SK-N-SH treated with all-trans-retinoic acid at 6 μM for 48 hours (cell line): ENCODE measurements at regions not wholly inside any gene's neighbourhood (a gene's known extent, or its start where the extent isn't known, plus 50 kb on each side); places are given as distances from the start of the nearest gene placed in this dataset.
A peak's percentile ranks its signal among the peaks of the same experiment; 100 is the strongest.

Experiments
- ATAC-seq: fragments of 200-7000 bp; cut with Tn5 transposase; 3 replicates; pipeline ENCODE4 v1.9.1; 2020; ENCODE audit warnings: mild to moderate bottlenecking, moderate library complexity
- ARNTL ChIP-seq: fragments of 450-650 bp; formaldehyde crosslinking; IDR thresholded peaks from 2 replicates; pipeline ENCODE4 v1.5.0; 2020; ENCODE audit warnings: low read depth, mild to moderate bottlenecking, moderate library complexity, borderline replicate concordance
- BACH2 ChIP-seq: fragments of 250-450 bp; sonication (Bioruptor Pico); IDR thresholded peaks from 2 replicates; pipeline ENCODE4 v1.9.0; 2021; ENCODE audit warnings: mild to moderate bottlenecking, borderline replicate concordance
- CSDC2 ChIP-seq: fragments of 250-450 bp; sonication (Bioruptor Pico); IDR thresholded peaks from 2 replicates; pipeline ENCODE4 v1.5.0; 2020; ENCODE audit warnings: mild to moderate bottlenecking, moderate library complexity
- GLIS3 ChIP-seq: fragments of 250-450 bp; sonication (Bioruptor Pico); IDR thresholded peaks from 2 replicates; pipeline ENCODE4 v1.5.0; 2020; ENCODE audit warnings: mild to moderate bottlenecking, moderate library complexity
- OSR1 ChIP-seq: fragments of 250-450 bp; sonication (Bioruptor Pico); IDR thresholded peaks from 2 replicates; pipeline ENCODE4 v1.8.0; 2022; ENCODE audit warnings: moderate library complexity, mild to moderate bottlenecking, inconsistent platforms
- POU6F1 ChIP-seq: fragments of 250-450 bp; sonication (Bioruptor Pico); IDR thresholded peaks from 2 replicates; pipeline ENCODE4 v1.8.0; 2021; ENCODE audit warnings: low read depth, mild to moderate bottlenecking, moderate library complexity, borderline replicate concordance
- PPARA ChIP-seq: fragments of 250-450 bp; sonication (Bioruptor Pico); IDR thresholded peaks from 2 replicates; pipeline ENCODE4 v1.5.0; 2020; ENCODE audit warnings: mild to moderate bottlenecking, borderline replicate concordance
- RARB ChIP-seq: fragments of 250-450 bp; sonication (Bioruptor Pico); IDR thresholded peaks from 2 replicates; pipeline ENCODE4 v1.8.0; 2021; ENCODE audit warnings: mild to moderate bottlenecking, moderate library complexity
- SNAI2 ChIP-seq: fragments of 250-450 bp; sonication (Bioruptor Pico); IDR thresholded peaks from 2 replicates; pipeline ENCODE4 v1.5.0; 2020; ENCODE audit warnings: mild to moderate bottlenecking, moderate library complexity
- TCF4 ChIP-seq: fragments of 250-450 bp; sonication (Bioruptor Pico); IDR thresholded peaks from 2 replicates; pipeline ENCODE4 v1.8.0; 2021; ENCODE audit warnings: mild to moderate bottlenecking, moderate library complexity, borderline replicate concordance
- TOX ChIP-seq: fragments of 250-450 bp; sonication (Bioruptor Pico); IDR thresholded peaks from 2 replicates; pipeline ENCODE4 v1.8.0; 2021; ENCODE audit warnings: mild to moderate bottlenecking, moderate library complexity, borderline replicate concordance
- ZC3H10 ChIP-seq: fragments of 250-450 bp; sonication (Bioruptor Pico); IDR thresholded peaks from 2 replicates; pipeline ENCODE4 v1.5.1; 2021; ENCODE audit warnings: mild to moderate bottlenecking, moderate library complexity
- ZFP3 ChIP-seq: fragments of 250-450 bp; sonication (Bioruptor Pico); IDR thresholded peaks from 2 replicates; pipeline ENCODE4 v1.5.0; 2020; ENCODE audit warnings: mild to moderate bottlenecking, moderate library complexity
- ZFP30 ChIP-seq: fragments of 450-650 bp; formaldehyde crosslinking; IDR thresholded peaks from 2 replicates; pipeline ENCODE4 v1.5.0; 2022; ENCODE audit warnings: mild to moderate bottlenecking, moderate library complexity
- ZNF565 ChIP-seq: fragments of 450-650 bp; formaldehyde crosslinking; conservative IDR thresholded peaks from 2 replicates; pipeline ENCODE4 v1.5.0; 2020; ENCODE audit warnings: low read depth, mild to moderate bottlenecking, moderate library complexity
- ZNF70 ChIP-seq: fragments of 450-650 bp; formaldehyde crosslinking; IDR thresholded peaks from 2 replicates; pipeline ENCODE4 v1.5.0; 2020; ENCODE audit warnings: mild to moderate bottlenecking, moderate library complexity
- ZNF8 ChIP-seq: fragments of 450-650 bp; formaldehyde crosslinking; IDR thresholded peaks from 2 replicates; pipeline ENCODE4 v1.5.0; 2020; ENCODE audit warnings: mild to moderate bottlenecking, moderate library complexity
- TF ChIP-seq, protein P1 (sequence below): fragments of 250-450 bp; sonication (Bioruptor Pico); IDR thresholded peaks from 2 replicates; pipeline ENCODE4 v1.5.0; 2020; ENCODE audit warnings: mild to moderate bottlenecking, moderate library complexity
- TF ChIP-seq, protein P2 (sequence below): fragments of 250-450 bp; sonication (Bioruptor Pico); IDR thresholded peaks from 2 replicates; pipeline ENCODE4 v1.8.0; 2020; ENCODE audit warnings: mild to moderate bottlenecking, moderate library complexity, borderline replicate concordance
- TF ChIP-seq, protein P3 (sequence below): fragments of 250-450 bp; sonication (Bioruptor Pico); IDR thresholded peaks from 2 replicates; pipeline ENCODE4 v1.5.1; 2020; ENCODE audit warnings: low read depth, mild to moderate bottlenecking, moderate library complexity
- TF ChIP-seq, protein P4 (sequence below): fragments of 250-450 bp; sonication (Bioruptor Pico); IDR thresholded peaks from 2 replicates; pipeline ENCODE4 v1.5.1; 2021; ENCODE audit warnings: mild to moderate bottlenecking, moderate library complexity

GRCh38 chr14:40944521-40944920, 662.2 kb upstream of the LRFN5 start:
- ATAC-seq = no peak
- no peak for TF ChIP-seq TOX
- TF ChIP-seq ZFP3 (CRISPR knock-in tag) = no peak
- TF ChIP-seq TCF4 (CRISPR knock-in tag) = no peak
- TF ChIP-seq ARNTL (CRISPR knock-in tag) = no peak
- TF ChIP-seq RARB = no peak
- no peak for TF ChIP-seq PPARA (CRISPR knock-in tag)
- TF ChIP-seq POU6F1 (CRISPR knock-in tag) = no peak

DNA sequence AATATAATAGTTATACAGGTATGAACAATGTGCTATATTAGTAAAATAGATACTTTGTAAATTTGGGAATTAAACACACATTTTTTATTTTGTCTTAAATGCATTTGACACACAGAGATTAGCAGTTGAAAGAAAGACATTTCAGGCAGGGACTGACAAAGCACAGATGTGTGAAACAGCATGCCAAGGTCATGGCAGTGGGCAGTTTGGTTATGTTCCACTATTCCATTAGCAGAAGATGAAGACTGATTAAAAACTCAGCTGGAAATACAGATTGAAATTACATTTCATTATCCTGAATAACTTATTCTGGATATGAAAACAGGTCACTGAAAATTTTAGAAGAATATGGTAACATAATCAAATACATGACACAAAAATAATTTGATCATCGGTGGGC, 669.8 kb upstream of the LRFN5 start:
- TF ChIP-seq TCF4 (CRISPR knock-in tag) = peak; percentile 14; the same call in 1 of the 2 replicates
- TF ChIP-seq, protein P1, sequence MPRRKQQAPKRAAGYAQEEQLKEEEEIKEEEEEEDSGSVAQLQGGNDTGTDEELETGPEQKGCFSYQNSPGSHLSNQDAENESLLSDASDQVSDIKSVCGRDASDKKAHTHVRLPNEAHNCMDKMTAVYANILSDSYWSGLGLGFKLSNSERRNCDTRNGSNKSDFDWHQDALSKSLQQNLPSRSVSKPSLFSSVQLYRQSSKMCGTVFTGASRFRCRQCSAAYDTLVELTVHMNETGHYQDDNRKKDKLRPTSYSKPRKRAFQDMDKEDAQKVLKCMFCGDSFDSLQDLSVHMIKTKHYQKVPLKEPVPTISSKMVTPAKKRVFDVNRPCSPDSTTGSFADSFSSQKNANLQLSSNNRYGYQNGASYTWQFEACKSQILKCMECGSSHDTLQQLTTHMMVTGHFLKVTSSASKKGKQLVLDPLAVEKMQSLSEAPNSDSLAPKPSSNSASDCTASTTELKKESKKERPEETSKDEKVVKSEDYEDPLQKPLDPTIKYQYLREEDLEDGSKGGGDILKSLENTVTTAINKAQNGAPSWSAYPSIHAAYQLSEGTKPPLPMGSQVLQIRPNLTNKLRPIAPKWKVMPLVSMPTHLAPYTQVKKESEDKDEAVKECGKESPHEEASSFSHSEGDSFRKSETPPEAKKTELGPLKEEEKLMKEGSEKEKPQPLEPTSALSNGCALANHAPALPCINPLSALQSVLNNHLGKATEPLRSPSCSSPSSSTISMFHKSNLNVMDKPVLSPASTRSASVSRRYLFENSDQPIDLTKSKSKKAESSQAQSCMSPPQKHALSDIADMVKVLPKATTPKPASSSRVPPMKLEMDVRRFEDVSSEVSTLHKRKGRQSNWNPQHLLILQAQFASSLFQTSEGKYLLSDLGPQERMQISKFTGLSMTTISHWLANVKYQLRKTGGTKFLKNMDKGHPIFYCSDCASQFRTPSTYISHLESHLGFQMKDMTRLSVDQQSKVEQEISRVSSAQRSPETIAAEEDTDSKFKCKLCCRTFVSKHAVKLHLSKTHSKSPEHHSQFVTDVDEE (CRISPR knock-in tag) = no peak
- ATAC-seq = no peak

GRCh38 chr14:40920380-40920779, 686.3 kb upstream of the LRFN5 start:
- no peak for ATAC-seq
- TF ChIP-seq SNAI2 (CRISPR knock-in tag) (no peak), CSDC2 (CRISPR knock-in tag) (no peak), ZNF565 (CRISPR knock-in tag) (no peak), ZNF70 (CRISPR knock-in tag) (no peak), ZNF8 (CRISPR knock-in tag) (no peak), TCF4 (CRISPR knock-in tag) (no peak), ZFP30 (CRISPR knock-in tag) (no peak), OSR1 (CRISPR knock-in tag) (no peak), POU6F1 (CRISPR knock-in tag) (no peak), RARB (no peak), GLIS3 (no peak), ZFP3 (CRISPR knock-in tag) (no peak), ZC3H10 (no peak), TOX (no peak), BACH2 (CRISPR knock-in tag) (no peak), PPARA (CRISPR knock-in tag) (no peak)
- TF ChIP-seq, protein P1 (CRISPR knock-in tag) = no peak
- TF ChIP-seq, protein P2, sequence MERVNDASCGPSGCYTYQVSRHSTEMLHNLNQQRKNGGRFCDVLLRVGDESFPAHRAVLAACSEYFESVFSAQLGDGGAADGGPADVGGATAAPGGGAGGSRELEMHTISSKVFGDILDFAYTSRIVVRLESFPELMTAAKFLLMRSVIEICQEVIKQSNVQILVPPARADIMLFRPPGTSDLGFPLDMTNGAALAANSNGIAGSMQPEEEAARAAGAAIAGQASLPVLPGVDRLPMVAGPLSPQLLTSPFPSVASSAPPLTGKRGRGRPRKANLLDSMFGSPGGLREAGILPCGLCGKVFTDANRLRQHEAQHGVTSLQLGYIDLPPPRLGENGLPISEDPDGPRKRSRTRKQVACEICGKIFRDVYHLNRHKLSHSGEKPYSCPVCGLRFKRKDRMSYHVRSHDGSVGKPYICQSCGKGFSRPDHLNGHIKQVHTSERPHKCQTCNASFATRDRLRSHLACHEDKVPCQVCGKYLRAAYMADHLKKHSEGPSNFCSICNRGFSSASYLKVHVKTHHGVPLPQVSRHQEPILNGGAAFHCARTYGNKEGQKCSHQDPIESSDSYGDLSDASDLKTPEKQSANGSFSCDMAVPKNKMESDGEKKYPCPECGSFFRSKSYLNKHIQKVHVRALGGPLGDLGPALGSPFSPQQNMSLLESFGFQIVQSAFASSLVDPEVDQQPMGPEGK = no peak
- TF ChIP-seq, protein P3, sequence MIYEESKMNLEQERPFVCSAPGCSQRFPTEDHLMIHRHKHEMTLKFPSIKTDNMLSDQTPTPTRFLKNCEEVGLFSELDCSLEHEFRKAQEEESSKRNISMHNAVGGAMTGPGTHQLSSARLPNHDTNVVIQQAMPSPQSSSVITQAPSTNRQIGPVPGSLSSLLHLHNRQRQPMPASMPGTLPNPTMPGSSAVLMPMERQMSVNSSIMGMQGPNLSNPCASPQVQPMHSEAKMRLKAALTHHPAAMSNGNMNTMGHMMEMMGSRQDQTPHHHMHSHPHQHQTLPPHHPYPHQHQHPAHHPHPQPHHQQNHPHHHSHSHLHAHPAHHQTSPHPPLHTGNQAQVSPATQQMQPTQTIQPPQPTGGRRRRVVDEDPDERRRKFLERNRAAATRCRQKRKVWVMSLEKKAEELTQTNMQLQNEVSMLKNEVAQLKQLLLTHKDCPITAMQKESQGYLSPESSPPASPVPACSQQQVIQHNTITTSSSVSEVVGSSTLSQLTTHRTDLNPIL = no peak
- TF ChIP-seq, protein P4, sequence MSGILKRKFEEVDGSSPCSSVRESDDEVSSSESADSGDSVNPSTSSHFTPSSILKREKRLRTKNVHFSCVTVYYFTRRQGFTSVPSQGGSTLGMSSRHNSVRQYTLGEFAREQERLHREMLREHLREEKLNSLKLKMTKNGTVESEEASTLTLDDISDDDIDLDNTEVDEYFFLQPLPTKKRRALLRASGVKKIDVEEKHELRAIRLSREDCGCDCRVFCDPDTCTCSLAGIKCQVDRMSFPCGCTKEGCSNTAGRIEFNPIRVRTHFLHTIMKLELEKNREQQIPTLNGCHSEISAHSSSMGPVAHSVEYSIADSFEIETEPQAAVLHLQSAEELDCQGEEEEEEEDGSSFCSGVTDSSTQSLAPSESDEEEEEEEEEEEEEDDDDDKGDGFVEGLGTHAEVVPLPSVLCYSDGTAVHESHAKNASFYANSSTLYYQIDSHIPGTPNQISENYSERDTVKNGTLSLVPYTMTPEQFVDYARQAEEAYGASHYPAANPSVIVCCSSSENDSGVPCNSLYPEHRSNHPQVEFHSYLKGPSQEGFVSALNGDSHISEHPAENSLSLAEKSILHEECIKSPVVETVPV = no peak
